Liver (tissue), 8 donors: ENCODE measurements at regions not wholly inside any gene's neighbourhood (a gene's known extent, or its start where the extent isn't known, plus 50 kb on each side); places are given as distances from the start of the nearest gene placed in this dataset.

Source experiments
- DNase-seq: peaks from one replicate; pipeline ENCODE4 v3.0.0-alpha.2; 2017; ENCODE audit warnings: low spot score
- H3K27ac ChIP-seq, 2 donors: one replicate each; pipeline ENCODE4 v1.7.0; 2013; ENCODE audit warnings: inconsistent platforms in 2 of 2, low read length in 2 of 2, control low read depth in 1 of 2, low read depth in 1 of 2, mild to moderate bottlenecking in 1 of 2
- H3K27me3 ChIP-seq, 4 donors: one replicate each; pipeline versions ENCODE4 v1.6.1 to v1.7.0; 2013; ENCODE audit warnings: low read length in 3 of 4, inconsistent platforms in 1 of 4, mild to moderate bottlenecking in 1 of 4, moderate library complexity in 1 of 4; ENCODE audit not compliant: control insufficient read depth in 4 of 4, insufficient read depth in 4 of 4
- H3K36me3 ChIP-seq, 4 donors: one replicate each; pipeline versions ENCODE4 v1.6.1 to v1.7.0; 2013; ENCODE audit warnings: low read length in 3 of 4, mild to moderate bottlenecking in 3 of 4, low read depth in 1 of 4, moderate library complexity in 1 of 4; ENCODE audit not compliant: control insufficient read depth in 4 of 4, insufficient read depth in 3 of 4
- H3K4me1 ChIP-seq, 4 donors: one replicate each; pipeline versions ENCODE4 v1.6.1 to v1.7.0; 2013; ENCODE audit warnings: low read length in 3 of 4, mild to moderate bottlenecking in 3 of 4, moderate library complexity in 1 of 4; ENCODE audit not compliant: control insufficient read depth in 4 of 4, insufficient read depth in 4 of 4
- H3K4me3 ChIP-seq, 3 donors: one replicate each; pipeline versions ENCODE4 v1.6.1 to v1.7.0; 2013; ENCODE audit warnings: low read length in 3 of 3, control low read depth in 1 of 3, low read depth in 1 of 3, mild to moderate bottlenecking in 1 of 3
- H3K9ac ChIP-seq, 2 donors: one replicate each; pipeline ENCODE4 v1.7.0; 2013; ENCODE audit warnings: low read length in 2 of 2, mild to moderate bottlenecking in 2 of 2, moderate library complexity in 2 of 2, control low read depth in 1 of 2, low read depth in 1 of 2
- H3K9me3 ChIP-seq, 4 donors: one replicate each; pipeline versions ENCODE4 v1.6.1 to v1.7.0; 2013; ENCODE audit warnings: low read length in 3 of 4; ENCODE audit not compliant: control insufficient read depth in 4 of 4
- EGR1 ChIP-seq, 2 donors: IDR thresholded peaks; 2 replicates each; pipeline ENCODE4 v1.6.1; 2016 to 2018; ENCODE audit warnings: antibody characterized with exemption in 2 of 2, low read depth in 2 of 2
- FOXA1 ChIP-seq: IDR thresholded peaks from 2 replicates; pipeline ENCODE4 v1.6.1; 2016; ENCODE audit warnings: antibody characterized with exemption
- GABPA ChIP-seq, 2 donors: IDR thresholded peaks in 1 of 2; conservative IDR thresholded peaks in 1 of 2; 2 replicates each; pipeline ENCODE4 v1.6.1; 2016; ENCODE audit warnings: antibody characterized with exemption in 2 of 2, mild to moderate bottlenecking in 1 of 2, moderate library complexity in 1 of 2
- HNF4A ChIP-seq, 2 donors: conservative IDR thresholded peaks; 2 replicates each; pipeline ENCODE4 v1.6.1; 2016; ENCODE audit warnings: antibody characterized with exemption in 2 of 2, mild to moderate bottlenecking in 2 of 2
- HNF4G ChIP-seq: IDR thresholded peaks from 2 replicates; pipeline ENCODE4 v1.6.1; 2016; ENCODE audit warnings: antibody characterized with exemption
- NR2F2 ChIP-seq: IDR thresholded peaks from 2 replicates; pipeline ENCODE4 v1.6.1; 2016; ENCODE audit warnings: antibody characterized with exemption
- RAD21 ChIP-seq, 2 donors: IDR thresholded peaks; 2 replicates each; pipeline ENCODE4 v1.6.1; 2016; ENCODE audit warnings: antibody characterized with exemption in 2 of 2, mild to moderate bottlenecking in 2 of 2
- SP1 ChIP-seq: IDR thresholded peaks from 2 replicates; pipeline ENCODE4 v1.6.1; 2018; ENCODE audit warnings: antibody characterized with exemption, mild to moderate bottlenecking
- TAF1 ChIP-seq: conservative IDR thresholded peaks from 2 replicates; pipeline ENCODE4 v1.6.1; 2016; ENCODE audit warnings: antibody characterized with exemption, mild to moderate bottlenecking
- YY1 ChIP-seq: IDR thresholded peaks from 2 replicates; pipeline ENCODE4 v1.6.1; 2016; ENCODE audit warnings: antibody characterized with exemption, mild to moderate bottlenecking
- WGBS: extraction: QIAGEN DNeasy Blood & Tissue Kit; methylation state at CpG from one replicate; pipeline ENCODE4 v1.1.7; 2013; 5-methylcytosine and 5-hydroxymethylcytosine counted together
- TF ChIP-seq, protein P1 (sequence below): fragments of 150-350 bp; IDR thresholded peaks from 2 replicates; pipeline ENCODE4 v1.5.1; 2017; ENCODE audit warnings: improper control_type of control experiment, low read depth, low read length; ENCODE audit not compliant: missing input control
- TF ChIP-seq, protein P2 (sequence below): IDR thresholded peaks from 2 replicates; pipeline ENCODE4 v1.6.1; 2016; ENCODE audit warnings: antibody characterized with exemption
- TF ChIP-seq, protein P3 (sequence below): IDR thresholded peaks from 2 replicates; pipeline ENCODE4 v1.6.1; 2016; ENCODE audit warnings: antibody characterized with exemption, mild to moderate bottlenecking
- donor health status: healthy.
- donor health status: healthy.
- donor health status: healthy.
- donor health status: healthy.
- donor health status: healthy.

DNA sequence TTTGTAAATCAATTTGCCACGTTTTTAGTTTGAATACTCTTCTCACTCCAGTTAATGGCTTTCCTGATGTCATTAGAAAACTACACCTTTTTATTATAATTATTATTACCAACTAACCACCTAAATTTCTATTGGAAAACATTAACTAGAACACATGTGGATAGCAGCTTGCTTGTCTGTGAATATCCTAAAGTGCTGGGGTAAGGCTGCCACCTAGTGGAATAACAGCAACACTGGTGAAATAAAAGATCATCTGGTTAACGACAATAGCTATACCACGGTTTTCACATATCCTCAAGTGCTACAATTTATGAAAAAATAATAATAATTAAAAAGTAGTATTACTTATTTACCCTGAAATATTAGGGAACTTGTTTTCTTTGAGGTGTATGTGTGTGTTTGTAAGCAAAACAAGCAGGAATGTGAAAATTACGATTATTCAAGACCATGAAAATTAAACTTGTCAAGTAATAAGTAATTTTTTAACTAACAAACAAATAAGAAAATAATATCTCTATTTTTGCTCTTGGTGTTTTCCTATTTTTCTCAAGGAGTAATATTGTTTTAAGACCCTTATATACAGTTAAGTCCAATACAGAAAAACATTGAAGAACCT, 130.1 kb upstream of the TECRL start:
- Histone ChIP-seq H3K36me3 (no peaks in the 10 kb centered on the region), H3K9me3 (no peaks in the 10 kb centered on the region), H3K9ac (no peak overlapping the region), H3K27ac (no peak overlapping the region), H3K4me1 (no peaks in the 10 kb centered on the region), H3K27me3 (peaks cover 0 to 3% (median 0%) of the 10 kb centered on the region in 4 donors), H3K4me3 (no peak overlapping the region)
- 13% methylated on average over 4 of the region's 4 CpGs for WGBS
- DNase-seq = peak; percentile 37
- TF ChIP-seq FOXA1 (no peak), NR2F2 (no peak), RAD21 (IDR thresholded peaks at IDR 0.05) (peak; percentile 90), SP1 (no peak), YY1 (no peak), HNF4G (no peak), GABPA (IDR thresholded peaks at IDR 0.05 in 1 of 2, conservative IDR thresholded peaks at IDR 0.05 in 1 of 2) (no peak), HNF4A (conservative IDR thresholded peaks at IDR 0.05) (no peak), TAF1 (no peak)
- TF ChIP-seq, protein P1, sequence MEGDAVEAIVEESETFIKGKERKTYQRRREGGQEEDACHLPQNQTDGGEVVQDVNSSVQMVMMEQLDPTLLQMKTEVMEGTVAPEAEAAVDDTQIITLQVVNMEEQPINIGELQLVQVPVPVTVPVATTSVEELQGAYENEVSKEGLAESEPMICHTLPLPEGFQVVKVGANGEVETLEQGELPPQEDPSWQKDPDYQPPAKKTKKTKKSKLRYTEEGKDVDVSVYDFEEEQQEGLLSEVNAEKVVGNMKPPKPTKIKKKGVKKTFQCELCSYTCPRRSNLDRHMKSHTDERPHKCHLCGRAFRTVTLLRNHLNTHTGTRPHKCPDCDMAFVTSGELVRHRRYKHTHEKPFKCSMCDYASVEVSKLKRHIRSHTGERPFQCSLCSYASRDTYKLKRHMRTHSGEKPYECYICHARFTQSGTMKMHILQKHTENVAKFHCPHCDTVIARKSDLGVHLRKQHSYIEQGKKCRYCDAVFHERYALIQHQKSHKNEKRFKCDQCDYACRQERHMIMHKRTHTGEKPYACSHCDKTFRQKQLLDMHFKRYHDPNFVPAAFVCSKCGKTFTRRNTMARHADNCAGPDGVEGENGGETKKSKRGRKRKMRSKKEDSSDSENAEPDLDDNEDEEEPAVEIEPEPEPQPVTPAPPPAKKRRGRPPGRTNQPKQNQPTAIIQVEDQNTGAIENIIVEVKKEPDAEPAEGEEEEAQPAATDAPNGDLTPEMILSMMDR = peak; percentile 69
- TF ChIP-seq, protein P2, sequence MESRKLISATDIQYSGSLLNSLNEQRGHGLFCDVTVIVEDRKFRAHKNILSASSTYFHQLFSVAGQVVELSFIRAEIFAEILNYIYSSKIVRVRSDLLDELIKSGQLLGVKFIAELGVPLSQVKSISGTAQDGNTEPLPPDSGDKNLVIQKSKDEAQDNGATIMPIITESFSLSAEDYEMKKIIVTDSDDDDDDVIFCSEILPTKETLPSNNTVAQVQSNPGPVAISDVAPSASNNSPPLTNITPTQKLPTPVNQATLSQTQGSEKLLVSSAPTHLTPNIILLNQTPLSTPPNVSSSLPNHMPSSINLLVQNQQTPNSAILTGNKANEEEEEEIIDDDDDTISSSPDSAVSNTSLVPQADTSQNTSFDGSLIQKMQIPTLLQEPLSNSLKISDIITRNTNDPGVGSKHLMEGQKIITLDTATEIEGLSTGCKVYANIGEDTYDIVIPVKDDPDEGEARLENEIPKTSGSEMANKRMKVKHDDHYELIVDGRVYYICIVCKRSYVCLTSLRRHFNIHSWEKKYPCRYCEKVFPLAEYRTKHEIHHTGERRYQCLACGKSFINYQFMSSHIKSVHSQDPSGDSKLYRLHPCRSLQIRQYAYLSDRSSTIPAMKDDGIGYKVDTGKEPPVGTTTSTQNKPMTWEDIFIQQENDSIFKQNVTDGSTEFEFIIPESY = no peak

DNA sequence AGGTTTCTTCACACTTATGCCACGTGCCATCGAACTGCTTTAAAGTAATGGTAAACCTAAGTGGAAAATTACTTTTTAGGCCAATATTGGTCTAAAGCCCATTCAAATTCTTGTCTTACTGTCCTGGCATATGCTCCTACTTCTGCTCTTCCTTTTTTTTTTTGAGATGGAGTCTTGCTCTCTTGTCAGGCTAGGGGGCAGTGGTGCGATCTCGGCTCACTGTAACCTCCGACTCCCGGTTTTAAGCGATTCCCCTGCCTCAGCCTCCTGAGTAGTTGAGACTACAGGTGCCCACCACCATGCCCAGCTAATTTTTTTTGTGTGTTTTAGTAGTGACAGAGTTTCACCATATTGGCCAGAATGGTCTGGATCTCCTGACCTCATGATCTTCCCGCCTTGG, 129.0 kb upstream of the TECRL start:
- 64% methylated on average over 8 of the region's 8 CpGs for WGBS
- no peak overlapping the region for H3K27ac ChIP-seq
- H3K4me1 ChIP-seq = no peaks in the 10 kb centered on the region
- H3K4me3 ChIP-seq = no peak overlapping the region
- TF ChIP-seq EGR1 (IDR thresholded peaks at IDR 0.05; ENCODE audit: low read depth in 2 of 2) (no peak), HNF4A (conservative IDR thresholded peaks at IDR 0.05) (no peak), YY1 (no peak), GABPA (IDR thresholded peaks at IDR 0.05 in 1 of 2, conservative IDR thresholded peaks at IDR 0.05 in 1 of 2) (no peak)
- TF ChIP-seq, protein P3, sequence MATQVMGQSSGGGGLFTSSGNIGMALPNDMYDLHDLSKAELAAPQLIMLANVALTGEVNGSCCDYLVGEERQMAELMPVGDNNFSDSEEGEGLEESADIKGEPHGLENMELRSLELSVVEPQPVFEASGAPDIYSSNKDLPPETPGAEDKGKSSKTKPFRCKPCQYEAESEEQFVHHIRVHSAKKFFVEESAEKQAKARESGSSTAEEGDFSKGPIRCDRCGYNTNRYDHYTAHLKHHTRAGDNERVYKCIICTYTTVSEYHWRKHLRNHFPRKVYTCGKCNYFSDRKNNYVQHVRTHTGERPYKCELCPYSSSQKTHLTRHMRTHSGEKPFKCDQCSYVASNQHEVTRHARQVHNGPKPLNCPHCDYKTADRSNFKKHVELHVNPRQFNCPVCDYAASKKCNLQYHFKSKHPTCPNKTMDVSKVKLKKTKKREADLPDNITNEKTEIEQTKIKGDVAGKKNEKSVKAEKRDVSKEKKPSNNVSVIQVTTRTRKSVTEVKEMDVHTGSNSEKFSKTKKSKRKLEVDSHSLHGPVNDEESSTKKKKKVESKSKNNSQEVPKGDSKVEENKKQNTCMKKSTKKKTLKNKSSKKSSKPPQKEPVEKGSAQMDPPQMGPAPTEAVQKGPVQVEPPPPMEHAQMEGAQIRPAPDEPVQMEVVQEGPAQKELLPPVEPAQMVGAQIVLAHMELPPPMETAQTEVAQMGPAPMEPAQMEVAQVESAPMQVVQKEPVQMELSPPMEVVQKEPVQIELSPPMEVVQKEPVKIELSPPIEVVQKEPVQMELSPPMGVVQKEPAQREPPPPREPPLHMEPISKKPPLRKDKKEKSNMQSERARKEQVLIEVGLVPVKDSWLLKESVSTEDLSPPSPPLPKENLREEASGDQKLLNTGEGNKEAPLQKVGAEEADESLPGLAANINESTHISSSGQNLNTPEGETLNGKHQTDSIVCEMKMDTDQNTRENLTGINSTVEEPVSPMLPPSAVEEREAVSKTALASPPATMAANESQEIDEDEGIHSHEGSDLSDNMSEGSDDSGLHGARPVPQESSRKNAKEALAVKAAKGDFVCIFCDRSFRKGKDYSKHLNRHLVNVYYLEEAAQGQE = no peak
- TF ChIP-seq, protein P2 = no peak
- H3K36me3 ChIP-seq = no peaks in the 10 kb centered on the region
- no peak overlapping the region for H3K9ac ChIP-seq
- no peak for DNase-seq
- H3K9me3 ChIP-seq = no peaks in the 10 kb centered on the region
- H3K27me3 ChIP-seq = peaks cover 0 to 3% (median 0%) of the 10 kb centered on the region in 4 donors
